Small intestine (tissue), 7 donors: ENCODE measurements at regions not wholly inside any gene's neighbourhood (a gene's known extent, or its start where the extent isn't known, plus 50 kb on each side); places are given as distances from the start of the nearest gene placed in this dataset.

Experiments used
- DNase-seq, 2 donors: peaks; one replicate each; pipeline versions ENCODE4 v3.0.0 to v3.0.0-alpha.2; 2013
- FAIRE-seq: peaks from 2 replicates; lab custom pipeline; 2012; peaks lifted over from hg19 to GRCh38; lab: Jason Lieb, UNC
- H3K27ac ChIP-seq, 3 donors: one replicate each; pipeline ENCODE4 v1.5.1; 2013; ENCODE audit warnings: low read length in 2 of 3, mild to moderate bottlenecking in 2 of 3, control low read depth in 1 of 3, inconsistent platforms in 1 of 3, low read depth in 1 of 3, moderate library complexity in 1 of 3
- H3K27me3 ChIP-seq, 3 donors: one replicate each; pipeline ENCODE4 v1.6.1; 2013; ENCODE audit warnings: low read length in 3 of 3, inconsistent platforms in 1 of 3; ENCODE audit not compliant: control insufficient read depth in 3 of 3, insufficient read depth in 3 of 3
- H3K36me3 ChIP-seq, 3 donors: one replicate each; pipeline ENCODE4 v1.6.1; 2013; ENCODE audit warnings: low read length in 3 of 3, inconsistent platforms in 1 of 3, low read depth in 1 of 3, mild to moderate bottlenecking in 1 of 3, moderate library complexity in 1 of 3; ENCODE audit not compliant: control insufficient read depth in 3 of 3, insufficient read depth in 2 of 3
- H3K4me1 ChIP-seq, 3 donors: one replicate each; pipeline ENCODE4 v1.6.1; 2013; ENCODE audit warnings: low read length in 2 of 3, inconsistent platforms in 1 of 3, low read depth in 1 of 3, mild to moderate bottlenecking in 1 of 3, moderate library complexity in 1 of 3; ENCODE audit not compliant: control insufficient read depth in 3 of 3, insufficient read depth in 2 of 3
- H3K4me3 ChIP-seq, 3 donors: one replicate each; pipeline ENCODE4 v1.5.1; 2013; ENCODE audit warnings: low read length in 3 of 3, control low read depth in 1 of 3, inconsistent platforms in 1 of 3, low read depth in 1 of 3, mild to moderate bottlenecking in 1 of 3, moderate library complexity in 1 of 3
- H3K9me3 ChIP-seq, 2 donors: one replicate each; pipeline ENCODE4 v1.6.1; 2013; ENCODE audit warnings: low read depth in 1 of 2, low read length in 1 of 2; ENCODE audit not compliant: control insufficient read depth in 2 of 2, insufficient read depth in 1 of 2
- whole genome bisulfite sequencing, 3 donors: extraction: QIAGEN DNeasy Blood & Tissue Kit; methylation state at CpG; one replicate each; pipeline ENCODE4 v1.1.7; 2013; 5-methylcytosine and 5-hydroxymethylcytosine counted together
- donor health status: healthy with polysubstance abuse.
- donor health status: control.
- donor health status: control.
- donor health status: Bipolar disorder and iron deficiency.
- donor health status: healthy.

DNA sequence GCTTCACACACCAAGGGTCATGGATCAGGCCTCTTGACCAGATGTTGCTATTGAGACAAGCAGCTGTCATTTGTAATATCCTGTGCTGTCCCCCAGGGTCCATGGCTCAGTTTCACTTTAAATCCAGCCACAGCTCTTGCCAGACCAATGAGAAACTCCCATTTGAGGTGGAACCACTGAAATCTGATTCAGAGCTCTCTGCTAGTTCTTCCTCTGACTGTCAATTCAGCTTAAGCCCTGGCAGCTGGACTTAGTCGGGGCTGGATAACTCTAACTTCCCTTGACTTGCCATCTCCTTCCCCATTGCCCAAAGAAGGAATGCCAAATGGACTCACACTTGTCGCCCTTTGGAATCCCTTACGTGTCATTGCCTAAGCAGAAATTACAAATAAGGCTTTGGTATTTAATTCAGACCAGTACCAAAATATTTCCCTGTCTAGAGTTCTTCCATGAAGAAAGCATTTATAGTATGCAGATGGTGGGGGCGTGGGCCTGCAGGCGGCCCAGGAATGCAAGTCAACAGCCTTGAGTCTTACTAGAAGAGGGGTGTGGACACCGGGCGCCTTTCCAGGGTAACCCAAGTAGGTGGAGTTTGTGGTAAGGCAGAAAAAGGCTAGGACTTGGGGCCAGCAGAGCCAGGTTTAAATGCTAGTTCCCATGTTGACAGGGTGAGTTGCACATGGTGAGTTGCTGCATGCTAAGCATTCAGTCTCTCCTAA, 96.9 kb upstream of the TMPO start:
- DNase-seq = peak; percentile 67 to 90
- WGBS, 3 donors = 7 to 26% (median 23%) methylated on average over 7 of the region's 7 CpGs
- FAIRE-seq = no peak
- Histone ChIP-seq H3K9me3 (no peaks in the 10 kb centered on the region), H3K27ac (peak overlapping the region in 2 of 3 donors; percentile 31 to 77), H3K4me3 (no peak overlapping the region), H3K4me1 (peaks cover 3 to 28% (median 6%) of the 10 kb centered on the region in 3 donors), H3K36me3 (no peaks in the 10 kb centered on the region), H3K27me3 (no peaks in the 10 kb centered on the region)

DNA sequence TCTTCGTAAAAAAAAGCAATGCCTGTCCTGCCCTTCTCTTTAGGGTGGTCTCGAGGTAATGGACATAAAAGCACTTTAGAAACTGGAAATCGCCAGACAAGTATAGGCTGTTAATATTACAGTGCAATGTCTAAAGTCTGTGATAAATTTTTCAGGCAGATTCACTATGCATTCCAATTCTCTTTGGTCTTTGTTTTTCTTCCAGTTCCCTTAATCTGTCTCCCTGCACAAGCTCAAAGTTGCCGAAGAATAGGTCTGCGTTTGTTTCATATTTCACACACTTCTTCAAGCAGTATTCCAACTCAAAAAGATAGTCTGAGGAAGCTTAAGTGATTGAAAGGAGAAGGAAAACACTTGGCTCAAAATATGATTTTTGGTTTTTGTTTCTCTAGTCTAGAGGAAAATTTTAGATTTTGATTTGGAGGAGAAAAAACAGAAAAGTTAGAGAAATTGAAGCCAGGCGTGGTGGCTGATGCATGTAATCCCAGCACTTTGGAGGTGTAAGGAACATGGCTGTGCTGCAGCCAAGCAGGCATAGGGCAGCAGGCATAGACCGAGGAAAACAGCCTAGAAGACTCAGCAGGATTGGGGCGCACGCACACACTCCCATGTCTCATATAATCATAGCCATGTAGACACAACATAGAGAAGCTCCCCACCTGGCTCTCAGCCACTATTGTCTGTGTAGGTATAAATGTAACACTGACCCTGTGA, 96.2 kb upstream of the TMPO start:
- no peaks in the 10 kb centered on the region for H3K27me3 ChIP-seq
- H3K36me3 ChIP-seq = no peaks in the 10 kb centered on the region
- H3K4me1 ChIP-seq = peaks cover 3 to 28% (median 8%) of the 10 kb centered on the region in 3 donors
- 52 to 60% (median 55%) methylated on average over 9 of the region's 9 CpGs for WGBS, 3 donors
- H3K27ac ChIP-seq = no peak overlapping the region
- no peak overlapping the region for H3K4me3 ChIP-seq
- FAIRE-seq (no peak), DNase-seq (no peak)
- H3K9me3 ChIP-seq = no peaks in the 10 kb centered on the region

DNA sequence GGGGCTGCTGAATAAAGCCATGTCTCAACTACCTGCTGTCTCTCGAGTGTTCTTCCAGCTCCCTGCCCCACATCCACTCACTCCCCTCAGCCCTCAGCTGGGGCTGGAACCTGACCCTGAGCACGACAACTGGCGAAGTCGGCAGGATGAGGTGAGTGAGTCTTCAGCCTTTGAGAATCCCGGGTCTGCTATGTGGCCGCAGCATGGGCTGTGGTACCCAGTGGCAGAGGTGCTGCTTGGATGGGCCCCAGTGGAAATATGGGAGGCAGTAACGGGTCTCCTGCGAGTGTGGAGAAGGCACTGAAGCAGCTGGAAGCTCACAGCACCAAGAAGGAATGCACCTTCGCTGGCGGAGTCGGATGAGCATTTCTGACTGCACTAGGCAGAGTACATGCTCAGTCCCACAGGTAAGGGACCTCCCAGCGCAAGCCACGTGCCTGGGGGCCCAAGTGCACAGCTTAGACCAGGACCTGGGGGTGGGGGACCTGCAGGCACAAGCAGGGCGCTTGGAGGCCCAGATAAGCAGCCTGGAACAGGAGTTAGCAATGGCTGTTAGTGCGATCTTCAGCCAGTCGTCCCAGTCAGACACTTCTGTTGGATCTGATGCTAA, 95.5 kb upstream of the TMPO start:
- H3K4me1 ChIP-seq = peaks cover 3 to 33% (median 8%) of the 10 kb centered on the region in 3 donors
- no peaks in the 10 kb centered on the region for H3K36me3 ChIP-seq
- WGBS, 3 donors = 76 to 83% (median 82%) methylated on average over 16 of the region's 16 CpGs
- FAIRE-seq = no peak
- no peak for DNase-seq
- H3K4me3 ChIP-seq = no peak overlapping the region
- H3K27ac ChIP-seq = no peak overlapping the region
- H3K27me3 ChIP-seq = no peaks in the 10 kb centered on the region
- no peaks in the 10 kb centered on the region for H3K9me3 ChIP-seq

DNA sequence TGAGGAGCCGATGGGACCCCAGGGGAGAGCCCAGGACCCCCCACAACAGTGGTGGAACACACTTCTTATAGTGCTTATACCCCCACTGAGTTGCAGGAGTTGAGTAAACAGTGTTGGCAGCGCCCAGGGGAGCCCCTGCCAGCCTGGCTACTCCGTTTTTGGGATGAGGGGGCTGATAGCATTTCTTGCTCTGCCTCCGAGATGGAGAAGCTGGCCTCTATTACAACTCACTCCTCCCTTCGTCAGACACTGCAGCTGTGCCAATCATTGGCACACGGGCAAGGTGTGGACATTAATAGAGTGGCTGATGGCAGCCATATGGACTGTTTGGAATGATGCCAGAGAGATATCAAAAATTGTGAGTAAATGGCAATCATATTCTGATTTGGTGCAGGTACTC, 94.9 kb upstream of the TMPO start:
- Histone ChIP-seq H3K9me3 (no peaks in the 10 kb centered on the region), H3K27me3 (no peaks in the 10 kb centered on the region), H3K27ac (no peak overlapping the region), H3K36me3 (no peaks in the 10 kb centered on the region), H3K4me1 (peaks cover 3 to 33% (median 8%) of the 10 kb centered on the region in 3 donors), H3K4me3 (no peak overlapping the region)
- FAIRE-seq (no peak), DNase-seq (peak in 1 of 2 donors; percentile 68)
- WGBS, 3 donors = 24 to 56% (median 33%) methylated on average over 6 of the region's 6 CpGs

DNA sequence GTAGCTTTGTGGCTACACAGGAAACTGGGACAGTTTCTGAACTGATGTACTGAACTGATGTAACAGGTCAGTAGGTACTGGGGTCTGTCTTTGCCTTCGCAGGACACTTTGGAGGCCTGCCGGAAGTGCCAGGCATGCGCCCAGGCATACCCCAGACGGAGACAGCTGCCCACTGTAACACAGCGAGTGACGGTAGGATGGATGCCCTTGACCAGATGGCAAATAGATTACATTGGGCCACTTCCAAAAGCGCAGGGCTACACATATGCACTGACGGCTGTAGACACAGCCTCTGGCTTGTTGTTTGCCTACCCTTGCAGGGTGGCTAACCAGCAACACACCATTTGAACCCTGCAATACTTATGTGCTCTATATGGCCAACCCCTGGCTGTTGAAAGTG, 94.1 kb upstream of the TMPO start:
- WGBS, 3 donors = 87 to 92% (median 92%) methylated on average over 8 of the region's 8 CpGs
- H3K27ac ChIP-seq = no peak overlapping the region
- peaks cover 3 to 33% (median 8%) of the 10 kb centered on the region in 3 donors for H3K4me1 ChIP-seq
- no peaks in the 10 kb centered on the region for H3K36me3 ChIP-seq
- H3K27me3 ChIP-seq = no peaks in the 10 kb centered on the region
- DNase-seq = no peak
- H3K9me3 ChIP-seq = no peaks in the 10 kb centered on the region
- H3K4me3 ChIP-seq = no peak overlapping the region
- FAIRE-seq = no peak

DNA sequence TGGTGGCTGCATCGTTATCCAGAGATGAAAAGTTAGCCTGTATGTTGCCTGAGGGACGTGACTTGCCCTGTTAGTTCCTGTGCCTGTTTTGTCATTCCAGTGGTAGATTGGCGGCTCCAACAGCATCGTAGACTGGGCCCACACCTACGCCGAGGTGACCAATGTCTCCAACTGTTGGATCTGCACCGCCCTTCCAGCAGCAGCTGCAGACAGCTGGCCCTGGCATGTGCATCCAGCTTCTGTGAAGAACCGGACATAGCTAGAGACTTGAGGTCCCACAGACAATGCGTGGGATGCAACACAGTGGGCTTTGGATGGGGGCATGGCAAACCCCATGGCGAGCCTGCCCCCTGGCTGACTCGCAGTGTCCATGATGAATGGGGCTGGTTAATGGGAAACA, 93.0 kb upstream of the TMPO start:
- FAIRE-seq (no peak), DNase-seq (no peak)
- no peaks in the 10 kb centered on the region for H3K27me3 ChIP-seq
- no peak overlapping the region for H3K27ac ChIP-seq
- H3K4me1 ChIP-seq = peaks cover 3 to 33% (median 8%) of the 10 kb centered on the region in 3 donors
- no peak overlapping the region for H3K4me3 ChIP-seq
- H3K9me3 ChIP-seq = no peaks in the 10 kb centered on the region
- H3K36me3 ChIP-seq = no peaks in the 10 kb centered on the region
- 81 to 96% (median 82%) methylated on average over 11 of the region's 11 CpGs for WGBS, 3 donors

DNA sequence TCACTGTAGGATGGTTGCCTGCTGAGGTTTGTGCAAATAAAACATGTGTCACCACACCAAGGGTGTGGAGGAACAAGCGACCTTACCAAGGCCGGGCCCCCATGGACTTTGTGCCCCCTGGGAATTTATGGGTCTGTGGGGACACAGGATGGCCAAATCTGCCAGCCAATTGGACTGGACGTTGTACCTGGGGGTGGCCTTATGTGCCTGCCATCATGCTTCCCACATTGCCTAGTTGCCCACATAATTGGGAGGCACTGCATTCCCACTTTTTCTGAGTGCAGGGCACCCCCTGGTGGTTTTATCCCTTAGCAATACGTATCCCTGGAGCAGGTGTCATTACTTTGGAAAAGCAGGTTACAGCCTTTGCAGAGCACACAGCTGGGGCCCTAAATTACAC, 92.6 kb upstream of the TMPO start:
- Histone ChIP-seq H3K27me3 (no peaks in the 10 kb centered on the region), H3K4me1 (peaks cover 3 to 33% (median 8%) of the 10 kb centered on the region in 3 donors), H3K27ac (no peak overlapping the region), H3K4me3 (no peak overlapping the region), H3K36me3 (no peaks in the 10 kb centered on the region), H3K9me3 (no peaks in the 10 kb centered on the region)
- 27 to 62% (median 29%) methylated on average over 4 of the region's 4 CpGs for WGBS, 3 donors
- FAIRE-seq (no peak), DNase-seq (peak; percentile 82 to 93)

DNA sequence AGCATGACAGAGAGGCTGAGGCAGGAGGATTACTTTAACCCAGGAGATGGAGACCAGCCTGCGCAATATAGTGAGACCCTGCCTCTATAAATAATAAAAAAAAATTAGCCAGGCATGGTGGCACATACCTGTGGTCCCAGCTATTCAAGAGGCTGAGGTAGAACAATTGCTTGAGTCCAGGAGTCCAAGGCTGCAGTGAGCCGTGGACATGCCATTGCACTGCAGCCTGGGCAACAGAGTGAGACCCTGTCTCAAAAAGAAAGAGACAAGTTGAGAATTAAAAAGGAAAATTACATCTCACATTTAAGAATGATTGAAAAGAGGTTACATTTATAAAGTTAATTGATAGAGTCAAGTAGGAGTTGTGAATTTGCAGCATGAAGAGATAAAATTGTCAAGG, 91.4 kb upstream of the TMPO start:
- Histone ChIP-seq H3K9me3 (no peaks in the 10 kb centered on the region), H3K27ac (no peak overlapping the region), H3K27me3 (no peaks in the 10 kb centered on the region), H3K4me3 (no peak overlapping the region), H3K36me3 (no peaks in the 10 kb centered on the region), H3K4me1 (peaks cover 1 to 25% (median 6%) of the 10 kb centered on the region in 3 donors)
- whole genome bisulfite sequencing, 3 donors = 56 to 63% (median 61%) methylated on average over 2 of the region's 2 CpGs
- FAIRE-seq (no peak), DNase-seq (no peak)
